Karpas-422 (cell line): ENCODE measurements at regions not wholly inside any gene's neighbourhood (a gene's known extent, or its start where the extent isn't known, plus 50 kb on each side); places are given as distances from the start of the nearest gene placed in this dataset.

Experiments used
- DNase-seq: peaks from one replicate; pipeline ENCODE4 v3.0.0-alpha.2; 2015
- H2AFZ ChIP-seq: fragments of 200-600 bp; sonication (generic); 2 replicates; pipeline ENCODE4 v1.6.1; 2014; ENCODE audit warnings: antibody characterized with exemption, low read length, mixed read lengths
- H3K27ac ChIP-seq: fragments of 200-600 bp; sonication (generic); 2 replicates; pipeline ENCODE4 v1.5.1; 2014; ENCODE audit warnings: mild to moderate bottlenecking, low read length, moderate library complexity
- H3K27me3 ChIP-seq: fragments of 200-600 bp; sonication (generic); 2 replicates; pipeline ENCODE4 v1.6.1; 2014; ENCODE audit warnings: low read length, mixed read lengths
- H3K36me3 ChIP-seq: fragments of 200-600 bp; sonication (generic); 2 replicates; pipeline ENCODE4 v1.6.1; 2014; ENCODE audit warnings: low read length, mixed read lengths; ENCODE audit not compliant: insufficient read depth
- H3K4me1 ChIP-seq: fragments of 200-600 bp; sonication (generic); 2 replicates; pipeline ENCODE4 v1.6.1; 2014; ENCODE audit warnings: mild to moderate bottlenecking, low read length, mixed read lengths
- H3K4me2 ChIP-seq: fragments of 200-600 bp; sonication (generic); 2 replicates; pipeline ENCODE4 v1.6.1; 2014; ENCODE audit warnings: low read length, low read depth, mild to moderate bottlenecking; ENCODE audit not compliant: poor library complexity, severe bottlenecking
- H3K4me3 ChIP-seq: fragments of 200-600 bp; sonication (generic); 2 replicates; pipeline ENCODE4 v1.5.1; 2014; ENCODE audit warnings: mild to moderate bottlenecking, antibody characterized with exemption, low read length, mixed read lengths
- H3K79me2 ChIP-seq: fragments of 200-600 bp; sonication (generic); 2 replicates; pipeline ENCODE4 v1.6.1; 2014; ENCODE audit warnings: mild to moderate bottlenecking, low read length, mixed read lengths
- H3K9ac ChIP-seq: fragments of 200-600 bp; sonication (generic); 2 replicates; pipeline ENCODE4 v1.6.0; 2014; ENCODE audit warnings: low read length
- H3K9me2 ChIP-seq: fragments of 200-600 bp; sonication (generic), shearing (Covaris generic); replicated peaks from 2 replicates; pipeline ENCODE4 v1.6.0; 2014; ENCODE audit warnings: mild to moderate bottlenecking, low read length, moderate library complexity; ENCODE audit not compliant: insufficient read depth
- H3K9me3 ChIP-seq: fragments of 300-700, 200-600 bp; sonication (generic); 2 replicates; pipeline ENCODE4 v1.6.1; 2014; ENCODE audit warnings: low read length, mixed read lengths
- H4K20me1 ChIP-seq: fragments of 200-600 bp; sonication (generic); 2 replicates; pipeline ENCODE4 v1.6.1; 2014; ENCODE audit warnings: mild to moderate bottlenecking, antibody characterized with exemption, low read length, low read depth; ENCODE audit not compliant: insufficient read depth

DNA sequence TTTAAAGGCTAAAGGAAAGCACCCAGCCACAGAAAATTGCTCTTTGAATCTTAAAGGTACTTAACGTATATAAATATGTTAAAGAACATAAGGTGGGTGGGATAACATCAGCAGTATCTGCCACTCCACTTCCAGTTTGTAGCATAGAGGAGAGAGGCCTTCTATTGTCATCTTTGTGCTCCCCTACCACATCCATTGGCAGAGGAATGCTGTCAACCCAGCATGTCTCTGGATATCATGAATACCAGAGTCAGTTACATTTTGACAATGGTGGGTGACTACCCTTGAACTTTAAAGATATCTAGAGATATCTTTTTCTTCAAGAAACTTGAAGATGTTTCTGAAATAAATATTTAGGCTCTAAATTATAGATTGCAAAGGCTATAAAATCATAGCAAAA, 283.2 kb upstream of the LRRC7 start:
- Histone ChIP-seq H3K4me1 (no peaks in the 10 kb centered on the region), H4K20me1 (no peaks in the 10 kb centered on the region), H3K9ac (no peak overlapping the region), H3K79me2 (no peaks in the 10 kb centered on the region), H3K27me3 (no peaks in the 10 kb centered on the region), H3K4me3 (no peak overlapping the region), H3K4me2 (no peak overlapping the region), H3K9me2 (no peaks in the 10 kb centered on the region; the same call in 1 of the 2 replicates), H3K27ac (no peak overlapping the region), H3K36me3 (no peaks in the 10 kb centered on the region), H3K9me3 (no peaks in the 10 kb centered on the region), H2AFZ (no peak overlapping the region)
- DNase-seq: no peak

DNA sequence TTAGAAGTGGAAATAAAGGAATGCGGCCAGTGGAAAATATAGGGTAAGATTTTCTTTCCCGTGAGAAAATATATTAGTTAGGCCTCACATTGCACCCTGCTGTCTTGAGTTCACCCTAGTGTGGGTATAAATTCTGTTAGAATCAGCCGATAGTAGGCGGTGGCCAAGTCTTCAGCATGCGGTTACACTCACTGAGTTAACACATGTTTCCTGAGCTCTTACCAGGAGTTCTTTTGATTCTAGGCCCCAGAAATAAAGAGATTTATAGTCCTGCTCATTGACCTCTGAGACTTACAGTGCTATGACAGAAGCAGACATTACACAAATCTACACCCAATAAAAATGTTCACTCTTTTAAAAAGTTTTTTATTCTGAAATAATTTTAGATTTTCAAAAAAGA, 279.3 kb upstream of the LRRC7 start:
- Histone ChIP-seq H3K4me2 (no peak overlapping the region), H4K20me1 (no peaks in the 10 kb centered on the region), H3K9me3 (no peaks in the 10 kb centered on the region), H3K27me3 (no peaks in the 10 kb centered on the region), H3K4me3 (no peak overlapping the region), H3K36me3 (no peaks in the 10 kb centered on the region), H3K4me1 (no peaks in the 10 kb centered on the region), H3K27ac (no peak overlapping the region), H3K79me2 (no peaks in the 10 kb centered on the region), H3K9ac (no peak overlapping the region), H2AFZ (no peak overlapping the region), H3K9me2 (no peaks in the 10 kb centered on the region)
- no peak for DNase-seq

DNA sequence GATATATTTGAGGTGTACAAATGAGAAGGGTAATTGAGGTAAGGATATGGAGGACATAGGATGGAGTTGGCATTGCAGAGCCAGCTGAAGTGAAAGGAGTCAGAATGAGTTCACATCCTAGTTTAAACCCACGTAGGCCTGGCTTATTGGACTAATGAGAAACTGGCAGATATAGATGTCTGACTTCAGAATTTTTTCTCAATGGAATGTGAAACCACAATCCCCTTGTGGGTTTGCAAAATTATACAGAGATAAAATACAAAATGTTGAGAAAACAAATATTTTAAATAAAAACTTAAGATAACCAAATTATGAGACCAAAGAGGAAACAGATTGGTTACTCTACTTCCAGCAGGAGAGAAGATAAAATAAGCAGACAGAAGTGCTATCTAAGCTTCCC, 277.4 kb upstream of the LRRC7 start:
- Histone ChIP-seq H3K4me2 (no peak overlapping the region), H3K4me3 (no peak overlapping the region), H3K9me3 (no peaks in the 10 kb centered on the region), H3K9me2 (no peaks in the 10 kb centered on the region), H3K27me3 (no peaks in the 10 kb centered on the region), H3K4me1 (no peaks in the 10 kb centered on the region), H3K9ac (no peak overlapping the region), H3K79me2 (no peaks in the 10 kb centered on the region), H3K27ac (no peak overlapping the region), H4K20me1 (no peaks in the 10 kb centered on the region), H3K36me3 (no peaks in the 10 kb centered on the region), H2AFZ (no peak overlapping the region)
- DNase-seq: no peak

DNA sequence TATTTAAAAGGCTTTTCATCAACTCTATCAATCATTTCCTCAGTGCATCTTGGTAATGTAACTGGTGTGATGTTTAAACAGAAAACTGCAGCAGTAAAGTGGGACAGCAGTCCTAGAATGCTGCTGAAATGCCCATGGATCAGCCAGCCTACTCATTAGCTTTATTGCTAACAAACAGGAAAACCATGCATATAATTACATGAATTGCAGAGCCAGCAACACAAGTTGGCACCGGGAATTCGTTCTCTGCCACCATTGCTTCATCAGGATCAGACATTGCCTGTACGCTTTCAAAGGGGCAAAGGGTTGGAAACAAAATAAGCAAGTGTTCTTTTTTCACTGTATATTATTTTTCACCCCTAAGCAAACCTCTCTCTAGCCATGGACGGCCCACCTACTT, 276.2 kb upstream of the LRRC7 start:
- H3K9me2 ChIP-seq: no peaks in the 10 kb centered on the region
- no peak for DNase-seq
- H3K4me3 ChIP-seq: no peak overlapping the region
- H3K9ac ChIP-seq: no peak overlapping the region
- no peak overlapping the region for H2AFZ ChIP-seq
- H3K27ac ChIP-seq: no peak overlapping the region
- no peaks in the 10 kb centered on the region for H3K4me1 ChIP-seq
- H3K27me3 ChIP-seq: no peaks in the 10 kb centered on the region
- H4K20me1 ChIP-seq: no peaks in the 10 kb centered on the region
- H3K4me2 ChIP-seq: no peak overlapping the region
- no peaks in the 10 kb centered on the region for H3K36me3 ChIP-seq
- H3K9me3 ChIP-seq: no peaks in the 10 kb centered on the region
- no peaks in the 10 kb centered on the region for H3K79me2 ChIP-seq

DNA sequence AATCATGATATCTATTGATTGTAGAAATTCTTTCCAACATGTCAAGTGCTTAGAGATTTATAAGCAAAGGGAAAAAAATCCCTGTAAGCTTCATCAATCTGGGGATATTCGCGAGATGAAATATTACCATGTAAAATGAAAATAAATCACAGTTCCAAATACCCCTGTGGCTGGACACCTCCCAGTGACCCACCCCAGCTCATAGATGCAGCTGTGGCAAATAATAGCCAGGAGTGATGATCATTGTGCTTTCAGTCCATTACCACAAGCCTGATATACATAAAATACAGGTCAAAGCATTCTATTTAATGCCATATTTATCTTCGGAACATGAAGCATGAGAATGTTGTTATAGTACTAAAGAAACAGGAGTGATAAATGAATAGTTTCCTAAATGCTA, 274.9 kb upstream of the LRRC7 start:
- Histone ChIP-seq H4K20me1 (no peaks in the 10 kb centered on the region), H3K27ac (no peak overlapping the region), H3K9me2 (no peaks in the 10 kb centered on the region), H2AFZ (no peak overlapping the region), H3K4me3 (no peak overlapping the region), H3K9ac (no peak overlapping the region), H3K4me1 (no peaks in the 10 kb centered on the region), H3K4me2 (no peak overlapping the region), H3K36me3 (no peaks in the 10 kb centered on the region), H3K79me2 (no peaks in the 10 kb centered on the region), H3K27me3 (no peaks in the 10 kb centered on the region), H3K9me3 (no peaks in the 10 kb centered on the region)
- DNase-seq: no peak

DNA sequence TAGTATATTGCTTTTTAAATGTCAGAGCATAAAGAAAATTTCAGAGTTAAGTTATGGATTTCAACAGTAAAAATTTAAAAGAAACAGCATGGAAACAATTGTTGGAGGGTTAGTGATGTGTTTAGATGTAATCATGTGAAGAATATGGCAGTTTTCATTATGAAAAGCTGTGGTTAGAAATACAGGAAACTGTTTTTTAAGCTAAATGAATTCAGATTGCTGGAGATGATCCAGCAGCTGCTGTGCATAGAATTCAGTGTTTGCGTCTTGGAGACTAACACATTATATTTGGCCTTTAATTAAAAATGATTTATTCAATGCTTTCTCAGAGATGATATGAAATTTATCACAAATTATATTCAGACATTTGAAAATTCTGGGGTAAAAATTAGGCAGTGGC, 273.6 kb upstream of the LRRC7 start:
- Histone ChIP-seq H3K9ac (no peak overlapping the region), H3K79me2 (no peaks in the 10 kb centered on the region), H4K20me1 (no peaks in the 10 kb centered on the region), H3K27me3 (no peaks in the 10 kb centered on the region), H3K9me2 (no peaks in the 10 kb centered on the region), H3K36me3 (no peaks in the 10 kb centered on the region), H3K4me2 (no peak overlapping the region), H3K4me1 (no peaks in the 10 kb centered on the region), H3K27ac (no peak overlapping the region), H2AFZ (no peak overlapping the region), H3K4me3 (no peak overlapping the region), H3K9me3 (no peaks in the 10 kb centered on the region)
- no peak for DNase-seq

DNA sequence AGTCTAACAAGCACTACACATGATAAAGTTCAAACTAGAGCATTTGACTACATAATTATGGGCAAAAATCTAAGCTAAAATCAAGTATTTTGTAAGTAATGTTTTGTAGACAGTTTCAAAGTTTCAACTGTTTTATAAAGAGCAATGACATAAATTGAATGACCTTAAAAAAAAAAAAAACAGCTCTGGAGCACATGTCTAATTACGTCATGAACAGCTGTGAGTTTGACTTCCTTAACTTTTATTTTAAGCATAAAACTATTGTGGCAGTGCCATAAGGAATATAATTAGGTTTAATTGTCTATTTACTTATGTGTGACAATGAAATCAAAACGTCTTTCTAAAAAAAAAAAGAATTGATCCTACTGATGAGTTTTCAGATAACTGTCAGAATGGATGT, 272.5 kb upstream of the LRRC7 start:
- Histone ChIP-seq H3K79me2 (no peaks in the 10 kb centered on the region), H3K9ac (no peak overlapping the region), H3K4me3 (no peak overlapping the region), H4K20me1 (no peaks in the 10 kb centered on the region), H3K9me2 (no peaks in the 10 kb centered on the region), H3K9me3 (peaks cover 3% of the 10 kb centered on the region; the same call in 1 of the 2 replicates), H3K27me3 (no peaks in the 10 kb centered on the region), H3K4me1 (no peaks in the 10 kb centered on the region), H2AFZ (no peak overlapping the region), H3K36me3 (no peaks in the 10 kb centered on the region), H3K4me2 (no peak overlapping the region), H3K27ac (no peak overlapping the region)
- no peak for DNase-seq

DNA sequence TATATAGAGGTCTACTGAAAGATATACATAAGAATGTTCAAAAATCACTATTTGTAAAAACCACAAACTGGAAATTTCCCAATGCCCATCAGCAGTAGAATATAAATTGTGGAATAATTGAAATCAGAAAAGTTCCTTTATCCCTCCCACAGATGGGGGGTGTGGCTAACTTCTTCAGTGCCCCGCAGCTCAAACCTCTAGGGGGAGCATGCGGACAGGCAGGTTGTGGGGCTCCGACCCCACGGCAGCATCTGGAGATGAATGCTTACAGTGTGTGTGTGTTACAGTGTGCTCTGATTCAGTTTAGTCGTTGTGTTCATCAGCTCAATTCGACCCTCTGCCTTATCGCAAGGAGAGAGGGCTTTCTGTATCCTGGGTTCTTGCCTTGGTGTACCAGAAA, 262.1 kb upstream of the LRRC7 start:
- Histone ChIP-seq H3K4me3 (no peak overlapping the region), H3K27me3 (no peaks in the 10 kb centered on the region), H3K9me2 (no peaks in the 10 kb centered on the region), H4K20me1 (no peaks in the 10 kb centered on the region), H2AFZ (no peak overlapping the region), H3K4me2 (no peak overlapping the region), H3K9ac (no peak overlapping the region), H3K27ac (no peak overlapping the region), H3K9me3 (peaks cover 4% of the 10 kb centered on the region), H3K36me3 (no peaks in the 10 kb centered on the region), H3K4me1 (no peaks in the 10 kb centered on the region), H3K79me2 (no peaks in the 10 kb centered on the region)
- DNase-seq: peak; percentile 61
